Upper lobe of right lung (tissue), 1 donor: ENCODE measurements at regions not wholly inside any gene's neighbourhood (a gene's known extent, or its start where the extent isn't known, plus 50 kb on each side); places are given as distances from the start of the nearest gene placed in this dataset.

Experiments
- ATAC-seq: fragments of 200-7000 bp; cut with Tn5 transposase; one replicate; pipeline ENCODE4 v1.9.1; 2020; ENCODE audit warnings: mild to moderate bottlenecking, moderate library complexity
- DNase-seq: peaks from one replicate; pipeline ENCODE4 v3.0.0-alpha.2; 2020
- H3K27ac ChIP-seq: fragments of 200-600 bp; one replicate; pipeline ENCODE4 v1.8.0; 2022
- H3K27me3 ChIP-seq: fragments of 200-600 bp; one replicate; pipeline ENCODE4 v1.8.0; 2022; ENCODE audit warnings: mild to moderate bottlenecking
- H3K36me3 ChIP-seq: fragments of 200-600 bp; one replicate; pipeline ENCODE4 v1.8.0; 2022
- H3K4me1 ChIP-seq: fragments of 200-600 bp; one replicate; pipeline ENCODE4 v1.8.0; 2022
- H3K4me3 ChIP-seq: fragments of 200-600 bp; one replicate; pipeline ENCODE4 v1.8.0; 2022; ENCODE audit warnings: mild to moderate bottlenecking
- H3K9me3 ChIP-seq: fragments of 200-600 bp; one replicate; pipeline ENCODE4 v1.8.0; 2022
- CTCF ChIP-seq: fragments of 200-600 bp; IDR thresholded peaks from one replicate; pipeline ENCODE4 v1.8.0; 2022; ENCODE audit warnings: antibody characterized with exemption
- intact Hi-C: fragments of 100-400 bp; cut with DNase I; formaldehyde crosslinking; loops from one replicate; pipeline ENCODE4 v1.11.0; 2022
- donor health status: DM: no; HTN: yes; CAD: no; lungs with severe emphysema.

DNA sequence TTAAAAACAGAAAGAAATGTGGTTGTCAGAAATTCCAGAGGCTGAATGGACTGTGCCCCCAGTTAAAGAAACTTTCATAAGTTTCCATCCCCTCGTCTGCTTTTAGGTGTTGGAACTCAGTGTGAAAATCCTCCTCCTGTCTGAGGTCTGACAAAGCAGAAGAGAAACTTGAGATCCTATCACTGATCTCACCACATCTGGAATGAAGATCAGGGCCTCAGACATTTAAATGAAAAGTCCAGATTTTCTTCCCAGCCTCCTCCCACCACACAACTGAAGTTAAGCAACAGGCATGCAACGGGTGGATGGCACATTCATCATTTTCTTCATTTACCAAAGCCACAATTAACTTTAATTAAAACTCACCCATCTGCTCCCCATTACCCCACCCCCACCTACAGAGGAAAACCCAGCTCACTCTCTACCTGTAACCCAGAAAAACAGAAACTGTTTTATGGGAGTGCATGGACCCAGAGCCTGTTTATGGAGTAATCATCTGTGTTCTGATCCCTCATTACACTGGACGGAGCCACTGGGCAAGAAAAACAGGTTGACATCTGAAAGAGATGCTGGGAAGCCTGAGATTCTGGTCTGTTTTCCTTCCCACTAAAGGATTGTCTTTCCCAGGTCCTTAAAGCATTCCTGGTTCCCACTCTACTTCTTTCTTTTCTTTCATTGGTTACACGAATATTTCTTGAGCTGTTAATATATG lies 58.1 kb upstream of the HOPX start:
- intact Hi-C loops, result no loop called here
- no peak for ATAC-seq

GRCh38 chr4:56737666-56738065 lies 56.6 kb upstream of the HOPX start:
- TF ChIP-seq CTCF, result no peak
- H3K4me3 ChIP-seq, result no peak overlapping the region
- H3K9me3 ChIP-seq, result no peaks in the 10 kb centered on the region
- intact Hi-C loops, result no loop called here
- no peak for DNase-seq
- no peaks in the 10 kb centered on the region for H3K27me3 ChIP-seq
- ATAC-seq, result peak; percentile 55
- H3K4me1 ChIP-seq, result no peaks in the 10 kb centered on the region
- no peak overlapping the region for H3K27ac ChIP-seq
- no peaks in the 10 kb centered on the region for H3K36me3 ChIP-seq

More for the DNA sequence above, 58.1 kb upstream of the HOPX start:
- no peak overlapping the region for H3K4me3 ChIP-seq
- no peaks in the 10 kb centered on the region for H3K9me3 ChIP-seq
- no peaks in the 10 kb centered on the region for H3K36me3 ChIP-seq
- no peak for DNase-seq
- no peaks in the 10 kb centered on the region for H3K27me3 ChIP-seq
- H3K4me1 ChIP-seq, result no peaks in the 10 kb centered on the region
- no peak for TF ChIP-seq CTCF
- H3K27ac ChIP-seq, result no peak overlapping the region

DNA sequence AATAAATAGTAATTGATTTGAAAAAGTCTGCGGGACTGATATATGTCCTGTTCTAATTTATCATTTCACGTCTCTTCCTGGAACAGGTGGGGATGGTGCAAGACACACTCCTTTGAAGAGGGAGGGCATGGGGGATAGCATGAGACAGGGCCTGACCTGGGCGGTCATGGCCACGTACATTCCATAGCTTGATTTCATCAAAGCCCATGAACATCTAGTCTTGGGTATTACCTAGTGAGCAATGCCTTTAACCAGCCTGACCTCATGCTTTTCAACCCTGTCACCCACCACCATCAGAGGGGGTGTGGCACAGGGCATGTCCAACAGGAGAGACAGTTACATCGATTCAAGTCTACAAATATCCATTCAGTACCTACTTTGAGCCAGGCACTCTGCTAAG lies 52.3 kb upstream of the HOPX start:
- DNase-seq (no peak), ATAC-seq (no peak)
- Histone ChIP-seq H3K4me1 (peaks cover under 1% of the 10 kb centered on the region), H3K27ac (no peak overlapping the region), H3K4me3 (no peak overlapping the region), H3K36me3 (no peaks in the 10 kb centered on the region), H3K9me3 (no peaks in the 10 kb centered on the region), H3K27me3 (no peaks in the 10 kb centered on the region)
- intact Hi-C loops, result no loop called here
- no peak for TF ChIP-seq CTCF

GRCh38 chr4:56732301-56732700 lies 51.2 kb upstream of the HOPX start:
- Histone ChIP-seq H3K4me3 (no peak overlapping the region), H3K9me3 (no peaks in the 10 kb centered on the region), H3K27me3 (no peaks in the 10 kb centered on the region), H3K4me1 (peaks cover 6% of the 10 kb centered on the region), H3K27ac (no peak overlapping the region), H3K36me3 (no peaks in the 10 kb centered on the region)
- intact Hi-C loops, result no loop called here
- ATAC-seq (peak; percentile 5), DNase-seq (no peak)
- no peak for TF ChIP-seq CTCF

GRCh38 chr4:56731857-56732256 lies 50.8 kb upstream of the HOPX start:
- H3K27me3 ChIP-seq, result no peaks in the 10 kb centered on the region
- peaks cover 6% of the 10 kb centered on the region for H3K4me1 ChIP-seq
- DNase-seq (peak; percentile 75), ATAC-seq (peak; percentile 78)
- intact Hi-C loops, result no loop called here
- H3K36me3 ChIP-seq, result no peaks in the 10 kb centered on the region
- no peak overlapping the region for H3K27ac ChIP-seq
- no peak overlapping the region for H3K4me3 ChIP-seq
- no peak for TF ChIP-seq CTCF
- no peaks in the 10 kb centered on the region for H3K9me3 ChIP-seq
